LNCAP (cell line): ENCODE measurements at regions not wholly inside any gene's neighbourhood (a gene's known extent, or its start where the extent isn't known, plus 50 kb on each side); places are given as distances from the start of the nearest gene placed in this dataset.

Experiments used
- CTCF ChIP-seq: fragments of 450-650 bp; IDR thresholded peaks from 2 replicates; pipeline ENCODE4 v1.5.1; 2017; ENCODE audit warnings: mild to moderate bottlenecking

GRCh38 chr1:195047772-195048171, 1560.5 kb downstream of the KCNT2 start:
- no peak for TF ChIP-seq CTCF

- no peak for TF ChIP-seq CTCF
These were observed 1563.2 kb downstream of the KCNT2 start for GRCh38 chr1:195045072-195045471.

GRCh38 chr1:195030793-195031192, 1577.4 kb downstream of the KCNT2 start:
- no peak for TF ChIP-seq CTCF

GRCh38 chr1:195026792-195027191, 1581.4 kb downstream of the KCNT2 start:
- TF ChIP-seq CTCF: no peak

GRCh38 chr1:195019385-195019784, 1588.9 kb downstream of the KCNT2 start:
- no peak for TF ChIP-seq CTCF

- TF ChIP-seq CTCF: no peak
These were observed 1595.2 kb downstream of the KCNT2 start for GRCh38 chr1:195012995-195013394.

- no peak for TF ChIP-seq CTCF
These were observed 1602.9 kb downstream of the KCNT2 start for GRCh38 chr1:195005338-195005737.

GRCh38 chr1:194990483-194990882, 1617.8 kb downstream of the KCNT2 start:
- no peak for TF ChIP-seq CTCF
